CD4-positive, alpha-beta T cell treated with Interleukin-15 for 1 hour (primary cell): ENCODE measurements at regions not wholly inside any gene's neighbourhood (a gene's known extent, or its start where the extent isn't known, plus 50 kb on each side); places are given as distances from the start of the nearest gene placed in this dataset.
"Not testable (repeated sequence)": the region's sequence is repeated elsewhere in the genome, so short reads cannot be mapped to it uniquely, and the experiment has no call there.

Experiments
- DNase-seq: peaks from one replicate; pipeline ENCODE4 v3.0.0-alpha.2; 2020

GRCh38 chr2:393711-394696, 106.1 kb upstream of the ALKAL2 start:
- peak; percentile 67 for DNase-seq

GRCh38 chr2:392926-393280, 105.0 kb upstream of the ALKAL2 start:
- DNase-seq: no peak

GRCh38 chr2:392181-392925, 104.5 kb upstream of the ALKAL2 start:
- no peak for DNase-seq

GRCh38 chr2:391696-392095, 103.8 kb upstream of the ALKAL2 start:
- DNase-seq: no peak

- no peak for DNase-seq
These were observed 103.1 kb upstream of the ALKAL2 start for GRCh38 chr2:390959-391358.

- DNase-seq: not testable (repeated sequence)
These were observed 102.1 kb upstream of the ALKAL2 start for GRCh38 chr2:389985-390384.

GRCh38 chr2:388752-389151, 100.9 kb upstream of the ALKAL2 start:
- not testable (repeated sequence) for DNase-seq

GRCh38 chr2:387980-388421, 100.1 kb upstream of the ALKAL2 start:
- no peak for DNase-seq

- no peak for DNase-seq
These were observed 98.7 kb upstream of the ALKAL2 start for GRCh38 chr2:386406-387103.

GRCh38 chr2:385785-386184, 97.9 kb upstream of the ALKAL2 start:
- DNase-seq: no peak

GRCh38 chr2:385061-385460, 97.2 kb upstream of the ALKAL2 start:
- DNase-seq: no peak

- DNase-seq: no peak
These were observed 96.0 kb upstream of the ALKAL2 start for GRCh38 chr2:383888-384287.

GRCh38 chr2:383178-383577, 95.3 kb upstream of the ALKAL2 start:
- no peak for DNase-seq

GRCh38 chr2:382728-383022, 94.8 kb upstream of the ALKAL2 start:
- DNase-seq: no peak

GRCh38 chr2:381941-382727, 94.2 kb upstream of the ALKAL2 start:
- DNase-seq: no peak

GRCh38 chr2:381181-381580, 93.3 kb upstream of the ALKAL2 start:
- DNase-seq: no peak

- no peak for DNase-seq
These were observed 92.9 kb upstream of the ALKAL2 start for GRCh38 chr2:380772-381171.

- DNase-seq: no peak
These were observed 92.3 kb upstream of the ALKAL2 start for GRCh38 chr2:380221-380620.

- DNase-seq: no peak
These were observed 91.9 kb upstream of the ALKAL2 start for GRCh38 chr2:379778-380177.

- DNase-seq: no peak
These were observed 90.5 kb upstream of the ALKAL2 start for GRCh38 chr2:378364-378763.

GRCh38 chr2:377414-377813, 89.5 kb upstream of the ALKAL2 start:
- DNase-seq: no peak

- DNase-seq: no peak
These were observed 88.0 kb upstream of the ALKAL2 start for GRCh38 chr2:375956-376307.
